ENCODE measurements at regions not wholly inside any gene's neighbourhood (a gene's known extent, or its start where the extent isn't known, plus 50 kb on each side); places are given as distances from the start of the nearest gene placed in this dataset.

DNA sequence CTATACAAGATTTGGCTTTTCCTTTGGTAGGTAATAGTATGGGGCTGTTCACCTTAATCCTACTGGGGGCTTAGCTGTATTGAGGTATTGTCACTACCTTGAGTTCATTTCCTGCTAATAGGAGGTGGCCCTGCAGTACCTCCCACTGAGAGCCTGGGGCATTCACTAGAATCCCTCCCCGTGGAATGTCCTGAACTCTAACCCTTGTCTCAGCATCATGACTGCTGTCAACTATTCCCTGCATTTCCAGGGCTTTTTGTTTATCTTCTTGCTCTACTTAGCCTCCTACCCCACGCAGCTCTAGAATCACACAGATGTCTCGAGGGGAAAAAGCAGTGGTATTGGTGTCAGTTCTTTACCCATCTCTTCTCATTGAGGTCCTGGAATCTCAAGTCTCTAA lies 542.3 kb downstream of the METTL4 start:
- Histone ChIP-seq H3K27me3 (ENCODE audit: control insufficient read depth, insufficient read depth, low read length) (no peaks in the 10 kb centered on the region), H3K4me1 (ENCODE audit: control insufficient read depth, low read depth, low read length) (no peaks in the 10 kb centered on the region), H3K36me3 (ENCODE audit: control insufficient read depth, low read depth, low read length) (no peaks in the 10 kb centered on the region), H3K9ac (ENCODE audit: low read length) (no peak overlapping the region), H3K4me3 (ENCODE audit: low read length) (no peak overlapping the region), H3K9me3 (ENCODE audit: control insufficient read depth, low read depth, low read length) (no peaks in the 10 kb centered on the region), H3K27ac (ENCODE audit: low read length) (no peak overlapping the region)

DNA sequence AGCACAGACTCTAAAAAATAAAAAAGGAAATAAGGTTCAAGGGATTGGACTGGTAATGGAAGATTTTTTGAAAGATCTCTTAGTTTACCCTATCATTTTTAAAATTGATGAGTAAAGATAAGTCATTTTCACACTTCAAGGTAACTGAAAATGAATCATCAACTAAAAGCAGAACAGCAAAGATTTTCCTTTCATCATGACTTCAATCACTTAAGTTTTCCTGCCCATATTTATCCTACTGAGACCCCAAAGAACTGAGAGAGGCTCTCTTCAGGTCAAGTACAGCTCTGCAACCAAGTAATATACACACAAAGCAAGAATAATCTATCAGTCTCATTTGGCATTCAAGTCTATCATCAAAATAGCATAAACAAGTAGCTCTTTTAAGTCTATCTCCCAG lies 540.7 kb downstream of the METTL4 start:
- Histone ChIP-seq H3K4me1 (ENCODE audit: control insufficient read depth, low read depth, low read length) (no peaks in the 10 kb centered on the region), H3K9me3 (ENCODE audit: control insufficient read depth, low read depth, low read length) (no peaks in the 10 kb centered on the region), H3K36me3 (ENCODE audit: control insufficient read depth, low read depth, low read length) (no peaks in the 10 kb centered on the region), H3K4me3 (ENCODE audit: low read length) (no peak overlapping the region), H3K27me3 (ENCODE audit: control insufficient read depth, insufficient read depth, low read length) (no peaks in the 10 kb centered on the region), H3K27ac (ENCODE audit: low read length) (no peak overlapping the region), H3K9ac (ENCODE audit: low read length) (no peak overlapping the region)

DNA sequence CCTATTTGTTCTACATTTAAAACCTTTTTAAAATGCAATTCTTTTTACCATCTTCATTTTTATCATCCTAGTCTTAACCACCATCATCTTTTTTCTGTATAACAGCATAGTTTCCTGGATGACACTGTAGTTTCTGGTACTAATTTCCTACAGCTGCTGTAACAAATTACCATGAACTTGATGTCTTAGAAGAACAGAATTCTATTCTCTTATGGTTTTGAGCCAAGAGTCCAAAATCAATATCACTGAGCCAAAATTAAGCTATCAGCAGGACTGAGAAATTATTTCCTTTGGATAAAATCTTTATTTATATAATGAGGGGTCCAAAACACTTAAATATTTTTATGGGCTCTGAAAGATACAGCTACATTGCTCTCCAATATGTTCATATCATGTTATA lies 539.3 kb downstream of the METTL4 start:
- H3K4me3 ChIP-seq (ENCODE audit: low read length), result no peak overlapping the region

DNA sequence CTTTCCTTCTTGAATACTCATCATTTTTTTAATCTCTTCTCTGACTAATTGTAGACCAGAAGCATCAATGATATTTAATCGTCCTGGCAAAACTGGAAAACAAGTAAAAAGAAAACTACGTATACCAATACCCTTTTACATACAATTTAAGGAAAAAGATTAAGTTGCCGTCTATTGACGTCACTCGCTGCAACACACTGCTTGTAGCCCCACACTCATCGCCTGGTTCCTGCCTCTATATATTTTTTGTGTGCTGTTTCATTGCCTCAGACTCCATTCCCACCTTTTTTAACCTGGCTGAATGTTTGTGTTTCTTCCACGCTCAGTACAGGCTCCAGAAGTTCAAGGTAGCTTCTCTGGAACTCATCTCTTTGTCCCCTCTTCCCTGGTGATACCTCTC lies 536.2 kb downstream of the METTL4 start:
- Histone ChIP-seq H3K9ac (ENCODE audit: low read length) (no peak overlapping the region), H3K36me3 (ENCODE audit: control insufficient read depth, low read depth, low read length) (no peaks in the 10 kb centered on the region), H3K9me3 (ENCODE audit: control insufficient read depth, low read depth, low read length) (no peaks in the 10 kb centered on the region), H3K27ac (ENCODE audit: low read length) (no peak overlapping the region), H3K4me1 (ENCODE audit: control insufficient read depth, low read depth, low read length) (no peaks in the 10 kb centered on the region), H3K27me3 (ENCODE audit: control insufficient read depth, insufficient read depth, low read length) (no peaks in the 10 kb centered on the region), H3K4me3 (ENCODE audit: low read length) (no peak overlapping the region)

More for the DNA sequence above, 539.3 kb downstream of the METTL4 start:
- H3K36me3 ChIP-seq (ENCODE audit: control insufficient read depth, low read depth, low read length), result no peaks in the 10 kb centered on the region
- no peak overlapping the region for H3K9ac ChIP-seq (ENCODE audit: low read length)
- no peaks in the 10 kb centered on the region for H3K9me3 ChIP-seq (ENCODE audit: control insufficient read depth, low read depth, low read length)
- no peaks in the 10 kb centered on the region for H3K4me1 ChIP-seq (ENCODE audit: control insufficient read depth, low read depth, low read length)
- H3K27me3 ChIP-seq (ENCODE audit: control insufficient read depth, insufficient read depth, low read length), result no peaks in the 10 kb centered on the region
- no peak overlapping the region for H3K27ac ChIP-seq (ENCODE audit: low read length)

DNA sequence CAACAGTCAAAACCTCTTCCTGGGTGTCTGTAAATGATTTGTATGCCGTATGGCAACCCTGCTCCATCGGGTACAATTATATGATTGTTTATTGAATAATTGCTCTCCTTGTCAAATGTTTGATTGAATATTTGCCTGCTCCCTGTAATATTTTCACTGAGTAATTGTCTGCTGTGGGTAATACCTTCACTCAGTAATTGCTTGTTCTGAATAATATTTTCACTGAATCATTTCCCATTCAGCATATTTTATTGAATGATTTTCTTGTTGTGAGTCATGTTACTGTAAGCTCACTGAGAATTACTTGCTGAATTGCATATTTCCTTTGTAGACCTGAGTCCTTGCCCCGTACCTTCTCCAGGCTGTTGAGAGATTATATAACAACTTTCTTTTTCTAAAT lies 535.2 kb downstream of the METTL4 start:
- Histone ChIP-seq H3K27ac (ENCODE audit: low read length) (no peak overlapping the region), H3K4me3 (ENCODE audit: low read length) (no peak overlapping the region), H3K9ac (ENCODE audit: low read length) (no peak overlapping the region), H3K36me3 (ENCODE audit: control insufficient read depth, low read depth, low read length) (no peaks in the 10 kb centered on the region), H3K27me3 (ENCODE audit: control insufficient read depth, insufficient read depth, low read length) (no peaks in the 10 kb centered on the region), H3K9me3 (ENCODE audit: control insufficient read depth, low read depth, low read length) (no peaks in the 10 kb centered on the region), H3K4me1 (ENCODE audit: control insufficient read depth, low read depth, low read length) (no peaks in the 10 kb centered on the region)

DNA sequence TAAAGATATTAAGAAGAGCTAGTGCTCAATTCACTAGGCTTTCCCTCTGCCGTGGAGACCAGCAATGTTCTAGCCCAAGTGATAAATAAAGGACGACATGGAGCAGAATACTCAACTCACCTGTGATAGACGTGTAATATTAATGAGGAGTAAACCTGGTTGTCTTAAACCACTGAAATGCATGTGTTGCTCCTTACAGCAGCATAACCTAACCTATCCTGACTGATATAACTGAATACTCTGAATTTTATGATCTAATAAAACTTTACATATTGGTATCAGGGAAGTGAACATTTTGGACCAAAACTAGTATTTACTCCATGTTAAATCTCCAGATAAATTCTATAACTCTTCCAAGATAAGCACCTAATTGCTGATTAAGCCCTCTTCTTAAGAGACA lies 531.0 kb downstream of the METTL4 start:
- Histone ChIP-seq H3K4me1 (ENCODE audit: control insufficient read depth, low read depth, low read length) (no peaks in the 10 kb centered on the region), H3K27me3 (ENCODE audit: control insufficient read depth, insufficient read depth, low read length) (no peaks in the 10 kb centered on the region), H3K36me3 (ENCODE audit: control insufficient read depth, low read depth, low read length) (no peaks in the 10 kb centered on the region), H3K9ac (ENCODE audit: low read length) (no peak overlapping the region), H3K4me3 (ENCODE audit: low read length) (no peak overlapping the region), H3K9me3 (ENCODE audit: control insufficient read depth, low read depth, low read length) (no peaks in the 10 kb centered on the region), H3K27ac (ENCODE audit: low read length) (no peak overlapping the region)

DNA sequence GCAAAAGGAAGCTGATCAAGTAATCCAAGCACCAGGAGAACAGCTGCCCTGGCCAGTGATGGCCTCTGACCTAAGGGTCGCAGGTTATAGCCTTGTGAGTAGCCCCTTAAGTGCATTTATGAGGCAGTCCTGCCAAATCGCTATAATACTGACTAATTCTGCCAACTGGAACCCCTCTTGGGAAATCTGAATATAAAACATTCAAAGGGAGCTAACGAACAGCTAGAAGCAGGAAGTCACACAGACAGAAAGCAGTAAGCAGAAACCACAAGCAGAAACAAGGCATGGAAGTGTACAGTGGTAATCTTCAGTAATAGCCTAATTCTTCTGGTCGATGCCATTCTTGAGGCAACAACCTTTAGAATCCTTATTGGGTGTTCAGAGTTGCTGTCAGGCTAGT lies 521.3 kb downstream of the METTL4 start:
- no peak overlapping the region for H3K9ac ChIP-seq (ENCODE audit: low read length)
- H3K4me1 ChIP-seq (ENCODE audit: control insufficient read depth, low read depth, low read length), result no peaks in the 10 kb centered on the region
- no peaks in the 10 kb centered on the region for H3K36me3 ChIP-seq (ENCODE audit: control insufficient read depth, low read depth, low read length)
- no peaks in the 10 kb centered on the region for H3K9me3 ChIP-seq (ENCODE audit: control insufficient read depth, low read depth, low read length)
- H3K27ac ChIP-seq (ENCODE audit: low read length), result no peak overlapping the region
- no peak overlapping the region for H3K4me3 ChIP-seq (ENCODE audit: low read length)
- H3K27me3 ChIP-seq (ENCODE audit: control insufficient read depth, insufficient read depth, low read length), result no peaks in the 10 kb centered on the region

DNA sequence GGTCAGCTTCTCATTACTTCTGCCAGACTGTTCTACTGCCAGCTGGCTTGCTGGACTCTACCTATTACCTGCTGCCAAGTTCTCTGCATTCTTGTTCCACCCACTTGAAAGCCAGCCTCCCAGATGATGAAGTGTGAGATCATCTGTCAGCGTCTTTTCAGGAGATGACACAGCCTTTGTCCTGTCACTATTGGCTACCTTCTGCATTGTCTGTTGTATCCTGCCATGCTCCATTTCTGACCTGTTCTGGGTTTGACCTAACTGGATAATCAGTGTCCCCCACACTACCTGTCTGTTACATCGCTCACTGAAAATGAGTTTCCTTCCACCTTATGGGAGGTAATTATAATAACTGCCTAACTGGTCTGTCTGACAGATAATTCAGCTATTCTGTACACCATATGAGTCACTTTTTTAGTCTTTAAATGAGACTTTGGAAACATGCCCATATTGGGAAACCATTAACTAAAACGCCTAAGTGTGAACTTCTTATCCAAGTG lies 520.6 kb downstream of the METTL4 start:
- Histone ChIP-seq H3K4me3 (ENCODE audit: low read length) (no peak overlapping the region), H3K27ac (ENCODE audit: low read length) (no peak overlapping the region), H3K4me1 (ENCODE audit: control insufficient read depth, low read depth, low read length) (no peaks in the 10 kb centered on the region), H3K9ac (ENCODE audit: low read length) (no peak overlapping the region), H3K9me3 (ENCODE audit: control insufficient read depth, low read depth, low read length) (no peaks in the 10 kb centered on the region), H3K36me3 (ENCODE audit: control insufficient read depth, low read depth, low read length) (no peaks in the 10 kb centered on the region), H3K27me3 (ENCODE audit: control insufficient read depth, insufficient read depth, low read length) (no peaks in the 10 kb centered on the region)

DNA sequence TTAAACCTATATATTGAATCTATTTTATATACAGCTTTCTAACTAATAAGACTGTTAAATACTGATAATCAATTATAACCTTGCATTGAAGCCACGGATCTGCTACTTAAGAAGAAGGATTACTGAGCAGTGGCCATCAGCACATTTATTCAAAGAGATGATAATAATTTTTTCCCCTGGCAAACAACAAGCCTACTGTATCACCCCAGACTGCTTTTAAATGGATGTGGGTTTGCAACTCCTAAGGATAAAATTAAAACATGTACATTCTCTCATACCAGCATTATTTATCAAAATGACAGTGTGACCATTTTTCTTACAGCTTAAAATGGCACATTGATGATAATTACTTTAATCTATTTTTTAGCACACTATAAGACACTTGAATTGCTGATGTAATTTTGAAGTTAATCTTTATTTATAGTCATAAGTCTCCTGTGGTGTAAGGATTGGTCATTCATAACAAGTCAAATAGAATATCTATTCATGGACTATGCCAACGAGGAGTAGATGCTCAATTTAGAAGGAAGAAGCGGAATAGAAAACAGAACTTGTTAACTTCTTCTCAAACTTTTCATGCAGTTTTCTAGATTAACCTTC lies 517.7 kb downstream of the METTL4 start:
- Histone ChIP-seq H3K27me3 (ENCODE audit: control insufficient read depth, insufficient read depth, low read length) (no peaks in the 10 kb centered on the region), H3K27ac (ENCODE audit: low read length) (no peak overlapping the region), H3K4me1 (ENCODE audit: control insufficient read depth, low read depth, low read length) (peaks cover 6% of the 10 kb centered on the region), H3K9me3 (ENCODE audit: control insufficient read depth, low read depth, low read length) (no peaks in the 10 kb centered on the region), H3K9ac (ENCODE audit: low read length) (no peak overlapping the region), H3K4me3 (ENCODE audit: low read length) (no peak overlapping the region), H3K36me3 (ENCODE audit: control insufficient read depth, low read depth, low read length) (no peaks in the 10 kb centered on the region)

DNA sequence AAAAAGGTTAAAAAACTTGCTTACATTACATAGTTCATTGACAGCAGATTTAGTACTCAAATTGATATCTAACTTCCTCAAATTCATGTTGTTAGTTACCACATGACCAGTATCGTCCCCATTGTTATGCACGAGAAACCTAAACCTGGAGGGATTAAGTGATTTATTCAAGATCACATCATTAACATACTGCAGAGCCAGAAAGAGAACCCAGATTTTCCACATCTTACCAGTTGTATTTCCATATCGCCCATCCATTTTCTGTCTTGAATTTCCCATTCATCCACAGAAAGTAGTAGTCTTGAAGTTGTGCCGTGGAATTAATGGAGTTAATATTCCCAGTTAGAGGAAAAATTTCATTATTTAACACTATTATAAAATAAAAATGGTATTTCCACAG lies 512.0 kb downstream of the METTL4 start:
- no peaks in the 10 kb centered on the region for H3K9me3 ChIP-seq (ENCODE audit: control insufficient read depth, low read depth, low read length)
- H3K27me3 ChIP-seq (ENCODE audit: control insufficient read depth, insufficient read depth, low read length), result no peaks in the 10 kb centered on the region
- peaks cover 6% of the 10 kb centered on the region for H3K4me1 ChIP-seq (ENCODE audit: control insufficient read depth, low read depth, low read length)
- H3K9ac ChIP-seq (ENCODE audit: low read length), result no peak overlapping the region
- H3K27ac ChIP-seq (ENCODE audit: low read length), result no peak overlapping the region
- no peaks in the 10 kb centered on the region for H3K36me3 ChIP-seq (ENCODE audit: control insufficient read depth, low read depth, low read length)
- no peak overlapping the region for H3K4me3 ChIP-seq (ENCODE audit: low read length)

DNA sequence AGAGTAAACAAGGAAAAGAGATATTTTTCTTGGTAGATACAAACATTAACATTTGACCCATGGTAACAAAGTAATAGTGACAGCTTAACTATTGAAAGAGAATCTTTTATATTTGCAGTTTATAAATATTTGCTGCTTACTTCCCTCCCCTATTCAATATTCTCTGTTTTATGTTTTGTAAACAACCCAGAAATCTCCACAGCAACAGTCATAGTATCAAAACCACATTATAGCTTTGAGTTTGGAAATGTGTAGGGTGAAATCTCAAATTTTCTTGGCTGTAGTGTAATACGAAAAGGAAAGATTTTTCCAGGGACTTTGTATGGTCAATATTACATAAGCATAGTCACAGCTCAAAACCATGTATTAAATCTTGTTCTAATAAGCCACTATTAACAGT lies 511.2 kb downstream of the METTL4 start:
- H3K4me3 ChIP-seq (ENCODE audit: low read length), result no peak overlapping the region
- no peak overlapping the region for H3K9ac ChIP-seq (ENCODE audit: low read length)
- no peak overlapping the region for H3K27ac ChIP-seq (ENCODE audit: low read length)
- H3K9me3 ChIP-seq (ENCODE audit: control insufficient read depth, low read depth, low read length), result no peaks in the 10 kb centered on the region
- peaks cover 6% of the 10 kb centered on the region for H3K4me1 ChIP-seq (ENCODE audit: control insufficient read depth, low read depth, low read length)
- no peaks in the 10 kb centered on the region for H3K27me3 ChIP-seq (ENCODE audit: control insufficient read depth, insufficient read depth, low read length)
- no peaks in the 10 kb centered on the region for H3K36me3 ChIP-seq (ENCODE audit: control insufficient read depth, low read depth, low read length)

DNA sequence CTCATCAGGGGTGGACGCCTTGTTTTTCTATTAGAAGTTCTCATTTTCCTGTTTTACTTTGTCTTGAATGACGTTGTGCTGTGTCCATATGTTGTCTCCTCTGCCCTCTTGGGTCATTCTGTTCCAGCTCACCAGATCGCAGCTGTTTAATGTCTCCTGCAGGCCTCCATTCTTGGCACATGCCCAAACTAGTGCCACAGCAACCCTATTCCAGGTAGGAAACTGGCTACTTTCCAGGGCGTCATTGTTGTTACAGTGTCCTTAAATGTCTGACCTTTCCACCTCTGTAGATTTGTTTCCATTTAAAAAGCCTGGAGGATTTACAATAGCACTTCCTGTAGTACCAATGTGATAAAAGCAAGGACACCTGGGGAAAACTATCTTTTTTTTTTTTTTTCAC lies 500.7 kb downstream of the METTL4 start:
- Histone ChIP-seq H3K27ac (ENCODE audit: low read length) (no peak overlapping the region), H3K4me1 (ENCODE audit: control insufficient read depth, low read depth, low read length) (no peaks in the 10 kb centered on the region), H3K27me3 (ENCODE audit: control insufficient read depth, insufficient read depth, low read length) (no peaks in the 10 kb centered on the region), H3K9ac (ENCODE audit: low read length) (no peak overlapping the region), H3K9me3 (ENCODE audit: control insufficient read depth, low read depth, low read length) (no peaks in the 10 kb centered on the region), H3K36me3 (ENCODE audit: control insufficient read depth, low read depth, low read length) (no peaks in the 10 kb centered on the region), H3K4me3 (ENCODE audit: low read length) (no peak overlapping the region)
